ENCODE measurements at regions not wholly inside any gene's neighbourhood (a gene's known extent, or its start where the extent isn't known, plus 50 kb on each side); places are given as distances from the start of the nearest gene placed in this dataset.

DNA sequence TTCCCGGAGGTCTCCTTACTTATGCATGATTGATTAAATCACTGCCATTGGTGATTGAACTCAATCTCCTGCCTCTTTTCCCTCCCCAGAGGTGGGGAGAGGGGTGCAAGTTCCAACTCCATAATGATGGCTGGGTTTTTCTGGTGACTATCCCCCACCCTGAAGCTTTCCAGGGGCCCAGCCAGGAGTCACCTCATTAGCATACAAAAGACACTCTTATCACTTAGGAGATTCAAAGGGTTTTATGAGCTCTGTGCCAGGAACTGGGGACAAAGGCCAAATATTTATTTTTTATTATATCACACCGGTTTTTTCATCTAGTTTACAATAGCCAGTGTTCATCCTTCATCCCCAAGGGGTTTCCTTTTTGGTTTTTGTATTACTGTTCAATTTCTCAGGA lies 300.7 kb downstream of the ETNK1 start:
- Histone ChIP-seq H4K20me1 (ENCODE audit: insufficient read depth, low read length, poor library complexity, severe bottlenecking) (no peaks in the 10 kb centered on the region), H3K79me2 (ENCODE audit: insufficient read depth, low read length) (no peaks in the 10 kb centered on the region), H2AFZ (ENCODE audit: low read length) (no peak overlapping the region), H3K9me3 (ENCODE audit: insufficient read depth, low read depth, low read length) (no peaks in the 10 kb centered on the region), H3K27me3 (ENCODE audit: insufficient read depth, low read length, poor library complexity, severe bottlenecking) (no peaks in the 10 kb centered on the region), H3K9ac (ENCODE audit: low read depth, low read length, poor library complexity, severe bottlenecking) (no peak overlapping the region), H3K4me2 (ENCODE audit: low read depth, low read length, poor library complexity, severe bottlenecking) (no peak overlapping the region), H3K4me1 (ENCODE audit: insufficient read depth, low read length, poor library complexity, severe bottlenecking) (no peaks in the 10 kb centered on the region), H3K36me3 (ENCODE audit: insufficient read depth, low read length) (no peaks in the 10 kb centered on the region), H3K9me2 (replicated peaks; ENCODE audit: low read depth, low read length) (no peaks in the 10 kb centered on the region), H3K4me3 (ENCODE audit: low read length, poor library complexity, severe bottlenecking) (no peak overlapping the region), H3F3A (ENCODE audit: low read depth) (no peaks in the 10 kb centered on the region)
- TF ChIP-seq, protein P1, sequence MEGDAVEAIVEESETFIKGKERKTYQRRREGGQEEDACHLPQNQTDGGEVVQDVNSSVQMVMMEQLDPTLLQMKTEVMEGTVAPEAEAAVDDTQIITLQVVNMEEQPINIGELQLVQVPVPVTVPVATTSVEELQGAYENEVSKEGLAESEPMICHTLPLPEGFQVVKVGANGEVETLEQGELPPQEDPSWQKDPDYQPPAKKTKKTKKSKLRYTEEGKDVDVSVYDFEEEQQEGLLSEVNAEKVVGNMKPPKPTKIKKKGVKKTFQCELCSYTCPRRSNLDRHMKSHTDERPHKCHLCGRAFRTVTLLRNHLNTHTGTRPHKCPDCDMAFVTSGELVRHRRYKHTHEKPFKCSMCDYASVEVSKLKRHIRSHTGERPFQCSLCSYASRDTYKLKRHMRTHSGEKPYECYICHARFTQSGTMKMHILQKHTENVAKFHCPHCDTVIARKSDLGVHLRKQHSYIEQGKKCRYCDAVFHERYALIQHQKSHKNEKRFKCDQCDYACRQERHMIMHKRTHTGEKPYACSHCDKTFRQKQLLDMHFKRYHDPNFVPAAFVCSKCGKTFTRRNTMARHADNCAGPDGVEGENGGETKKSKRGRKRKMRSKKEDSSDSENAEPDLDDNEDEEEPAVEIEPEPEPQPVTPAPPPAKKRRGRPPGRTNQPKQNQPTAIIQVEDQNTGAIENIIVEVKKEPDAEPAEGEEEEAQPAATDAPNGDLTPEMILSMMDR (conservative IDR thresholded peaks at IDR 0.05; ENCODE audit: low read length), result no peak
- no peak for TF ChIP-seq EZH2phosphoT487 (IDR thresholded peaks at IDR 0.05; ENCODE audit: borderline replicate concordance)

DNA sequence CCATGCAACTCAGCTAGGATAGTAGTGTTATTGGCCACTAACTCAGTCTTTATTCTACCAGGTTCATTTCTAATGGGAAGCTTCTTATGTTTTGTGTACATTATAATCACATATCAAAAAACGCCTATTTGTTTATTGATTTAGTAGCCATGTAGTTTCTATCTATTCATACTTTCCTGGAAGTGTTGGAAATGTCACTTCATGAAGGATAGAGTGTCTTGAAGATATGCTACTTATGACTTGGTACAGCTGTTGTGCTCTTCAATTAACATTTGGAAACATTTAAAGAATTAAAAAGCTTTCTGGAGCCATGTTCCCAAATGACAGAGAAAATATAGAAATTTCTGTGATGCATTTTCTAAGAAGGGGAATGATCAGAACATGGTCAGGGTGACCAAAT lies 307.5 kb downstream of the ETNK1 start:
- Histone ChIP-seq H3F3A (ENCODE audit: low read depth) (no peaks in the 10 kb centered on the region), H3K27me3 (ENCODE audit: insufficient read depth, low read length, poor library complexity, severe bottlenecking) (no peaks in the 10 kb centered on the region), H3K9me3 (ENCODE audit: insufficient read depth, low read depth, low read length) (no peaks in the 10 kb centered on the region), H4K20me1 (ENCODE audit: insufficient read depth, low read length, poor library complexity, severe bottlenecking) (no peaks in the 10 kb centered on the region), H3K79me2 (ENCODE audit: insufficient read depth, low read length) (no peaks in the 10 kb centered on the region), H3K4me2 (ENCODE audit: low read depth, low read length, poor library complexity, severe bottlenecking) (no peak overlapping the region), H3K9ac (ENCODE audit: low read depth, low read length, poor library complexity, severe bottlenecking) (no peak overlapping the region), H3K4me3 (ENCODE audit: low read length, poor library complexity, severe bottlenecking) (no peak overlapping the region), H3K4me1 (ENCODE audit: insufficient read depth, low read length, poor library complexity, severe bottlenecking) (no peaks in the 10 kb centered on the region), H3K9me2 (replicated peaks; ENCODE audit: low read depth, low read length) (no peaks in the 10 kb centered on the region), H3K36me3 (ENCODE audit: insufficient read depth, low read length) (no peaks in the 10 kb centered on the region), H2AFZ (ENCODE audit: low read length) (no peak overlapping the region)
- TF ChIP-seq, protein P1 (conservative IDR thresholded peaks at IDR 0.05; ENCODE audit: low read length), result no peak
- TF ChIP-seq EZH2phosphoT487 (IDR thresholded peaks at IDR 0.05; ENCODE audit: borderline replicate concordance), result no peak

DNA sequence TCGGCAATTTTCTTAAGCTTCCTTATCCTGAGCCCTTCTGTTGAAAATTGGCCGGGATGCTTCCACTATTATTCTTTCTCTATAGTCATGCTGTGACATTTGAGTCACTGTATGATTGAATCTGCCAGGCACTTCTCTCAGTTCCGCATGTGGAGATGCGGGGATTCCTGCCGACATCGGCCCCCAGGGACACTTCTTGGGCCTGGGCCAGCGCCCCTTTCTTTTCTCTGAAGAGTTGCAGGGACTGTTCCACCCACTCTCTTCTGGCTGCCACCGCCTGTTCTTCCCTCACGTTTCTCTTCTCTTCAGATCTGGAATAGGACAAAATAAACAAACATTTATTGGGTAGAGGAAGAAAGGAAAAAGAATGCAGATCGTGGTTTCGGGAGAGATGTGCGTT lies 310.1 kb downstream of the ETNK1 start:
- no peaks in the 10 kb centered on the region for H3K4me1 ChIP-seq (ENCODE audit: insufficient read depth, low read length, poor library complexity, severe bottlenecking)
- H3K36me3 ChIP-seq (ENCODE audit: insufficient read depth, low read length), result no peaks in the 10 kb centered on the region
- H3K9ac ChIP-seq (ENCODE audit: low read depth, low read length, poor library complexity, severe bottlenecking), result no peak overlapping the region
- no peak overlapping the region for H3K4me3 ChIP-seq (ENCODE audit: low read length, poor library complexity, severe bottlenecking)
- H3K4me2 ChIP-seq (ENCODE audit: low read depth, low read length, poor library complexity, severe bottlenecking), result no peak overlapping the region
- H2AFZ ChIP-seq (ENCODE audit: low read length), result no peak overlapping the region
- no peaks in the 10 kb centered on the region for H4K20me1 ChIP-seq (ENCODE audit: insufficient read depth, low read length, poor library complexity, severe bottlenecking)
- H3F3A ChIP-seq (ENCODE audit: low read depth), result no peaks in the 10 kb centered on the region
- no peaks in the 10 kb centered on the region for H3K79me2 ChIP-seq (ENCODE audit: insufficient read depth, low read length)
- H3K27me3 ChIP-seq (ENCODE audit: insufficient read depth, low read length, poor library complexity, severe bottlenecking), result no peaks in the 10 kb centered on the region
- TF ChIP-seq EZH2phosphoT487 (IDR thresholded peaks at IDR 0.05; ENCODE audit: borderline replicate concordance), result no peak
- TF ChIP-seq, protein P1 (conservative IDR thresholded peaks at IDR 0.05; ENCODE audit: low read length), result no peak
- H3K9me2 ChIP-seq (replicated peaks; ENCODE audit: low read depth, low read length), result no peaks in the 10 kb centered on the region
- no peaks in the 10 kb centered on the region for H3K9me3 ChIP-seq (ENCODE audit: insufficient read depth, low read depth, low read length)

Data from Loucy (cell line).